ENCODE measurements at regions not wholly inside any gene's neighbourhood (a gene's known extent, or its start where the extent isn't known, plus 50 kb on each side); places are given as distances from the start of the nearest gene placed in this dataset.

- TF ChIP-seq POLR2AphosphoS5 (IDR thresholded peaks at IDR 0.05; ENCODE audit: low read depth) (no peak), CTCF (conservative IDR thresholded peaks at IDR 0.05; ENCODE audit: low read depth in 2 of 2) (no peak)
These were observed 767.2 kb downstream of the REEP3 start for GRCh38 chr10:64288404-64288803.
